Endothelial cell of umbilical vein (primary cell): ENCODE measurements at regions not wholly inside any gene's neighbourhood (a gene's known extent, or its start where the extent isn't known, plus 50 kb on each side); places are given as distances from the start of the nearest gene placed in this dataset.
"Not testable (repeated sequence)": the region's sequence is repeated elsewhere in the genome, so short reads cannot be mapped to it uniquely, and the experiment has no call there.

Experiments used
- BruUV-seq: library from RNA; stranded (reverse); fragments of 400-500 nt; replicated peaks from 2 replicates; lab custom pipeline; 2021; lab: Mats Ljungman, UMichigan
- CTCF ChIA-PET: fragments of 300-600, 350-600 bp; sonication (Branson Sonifier 250); formaldehyde crosslinking; loops from one replicate; lab custom pipeline; 2021; ENCODE audit warnings: antibody characterized with exemption, inconsistent platforms; lab: Charles Lee
- POLR2A ChIA-PET: fragments of 300-600, 350-600 bp; sonication (Branson Sonifier 250); formaldehyde crosslinking; loops from one replicate; lab custom pipeline; 2021; ENCODE audit warnings: antibody characterized with exemption, inconsistent platforms; lab: Charles Lee
- DNase-seq: peaks from one replicate; pipeline ENCODE4 v3.0.0-alpha.2; 2011; ENCODE audit warnings: low read depth, low spot score
- FAIRE-seq: peaks from 2 replicates; lab custom pipeline; 2011; peaks lifted over from hg19 to GRCh38; lab: Jason Lieb, UNC
- H2AFZ ChIP-seq: 2 replicates; pipeline ENCODE4 v1.6.0; 2012; ENCODE audit warnings: low read depth, low read length, control low read depth, inconsistent platforms
- H3K27ac ChIP-seq: 2 replicates; pipeline ENCODE4 v1.5.1; 2011; ENCODE audit warnings: low read depth, mild to moderate bottlenecking, control low read depth, low read length, moderate library complexity; ENCODE audit not compliant: insufficient read depth
- H3K27me3 ChIP-seq, 2 experiments: 2 replicates each; pipeline versions ENCODE4 v1.6.0 to v1.6.1; 2011; ENCODE audit warnings: low read length in 2 of 2, mixed read lengths in 1 of 2; ENCODE audit not compliant: control insufficient read depth in 2 of 2, insufficient read depth in 2 of 2
- H3K36me3 ChIP-seq, 2 experiments: 2 replicates in 1 of 2; 3 replicates in 1 of 2; pipeline ENCODE4 v1.5.1; 2011; ENCODE audit warnings: low read length in 2 of 2, mild to moderate bottlenecking in 1 of 2, moderate library complexity in 1 of 2; ENCODE audit not compliant: control insufficient read depth in 2 of 2, insufficient read depth in 2 of 2; ENCODE audit errors: extremely low read depth in 1 of 2
- H3K4me1 ChIP-seq: 3 replicates; pipeline ENCODE4 v1.5.1; 2011; ENCODE audit warnings: mild to moderate bottlenecking, low read length; ENCODE audit not compliant: control insufficient read depth, insufficient read depth; ENCODE audit errors: extremely low read depth
- H3K4me2 ChIP-seq: 2 replicates; pipeline ENCODE4 v1.6.1; 2011; ENCODE audit warnings: low read length, control low read depth, mixed read lengths; ENCODE audit not compliant: insufficient read depth
- H3K4me3 ChIP-seq, 3 experiments: fragments of 200-600 bp in 1 of 3; sonication (generic), shearing (Covaris generic) in 1 of 3; replicated peaks in 1 of 3; 2 replicates each; pipeline ENCODE4 v1.5.1; 2011 to 2016; ENCODE audit warnings: control low read depth in 3 of 3, low read length in 3 of 3, mild to moderate bottlenecking in 2 of 3, inconsistent platforms in 1 of 3, low read depth in 1 of 3, moderate library complexity in 1 of 3; ENCODE audit not compliant: insufficient read depth in 1 of 3
- H3K79me2 ChIP-seq: 2 replicates; pipeline ENCODE4 v1.6.0; 2012; ENCODE audit warnings: low read length, inconsistent platforms; ENCODE audit not compliant: control insufficient read depth, insufficient read depth
- H3K9ac ChIP-seq: replicated peaks from 2 replicates; pipeline ENCODE3; 2011; ENCODE audit warnings: low read length, control low read depth; ENCODE audit not compliant: insufficient read depth; ENCODE audit errors: extremely low read depth
- H3K9me1 ChIP-seq: replicated peaks from 3 replicates; pipeline ENCODE4 v1.6.0; 2011; ENCODE audit warnings: mild to moderate bottlenecking, low read length; ENCODE audit not compliant: control insufficient read depth, insufficient read depth; ENCODE audit errors: extremely low read depth
- H3K9me3 ChIP-seq: replicated peaks from 2 replicates; pipeline ENCODE4 v1.5.1; 2012; ENCODE audit warnings: low read length, inconsistent platforms; ENCODE audit not compliant: control insufficient read depth, insufficient read depth
- H4K20me1 ChIP-seq: replicated peaks from 2 replicates; pipeline ENCODE3; 2011; ENCODE audit warnings: mild to moderate bottlenecking, low read length; ENCODE audit not compliant: control insufficient read depth, insufficient read depth; ENCODE audit errors: extremely low read depth
- FOS ChIP-seq: IDR thresholded peaks from 2 replicates; pipeline ENCODE4 v1.6.1; 2011; ENCODE audit warnings: mild to moderate bottlenecking, low read length, moderate library complexity, borderline replicate concordance; ENCODE audit not compliant: insufficient read depth
- MYC ChIP-seq: IDR thresholded peaks from one replicate; pipeline ENCODE4 v1.6.1; 2011; ENCODE audit warnings: mild to moderate bottlenecking, low read depth, low read length
- POLR2AphosphoS5 ChIP-seq: IDR thresholded peaks from 2 replicates; pipeline ENCODE4 v1.6.1; 2012; ENCODE audit warnings: low read depth, mild to moderate bottlenecking, control low read depth, low read length, moderate library complexity; ENCODE audit not compliant: insufficient read depth
- dilution Hi-C: fragments of 300-500 bp; cut with MboI; formaldehyde crosslinking; loops from one replicate; pipeline ENCODE4 v1.15.0; 2019; ENCODE audit warnings: low sequenced_read_pairs; ENCODE audit not compliant: extremely low pct_ligation_motif_present
- intact Hi-C: fragments of 100-400 bp; cut with micrococcal nuclease; formaldehyde crosslinking; loops from one replicate; pipeline ENCODE4 v1.10.0; 2022
- TF ChIP-seq, protein P1 (sequence below): IDR thresholded peaks from 2 replicates; pipeline ENCODE4 v1.6.1; 2011; ENCODE audit not compliant: insufficient read depth, insufficient read length

DNA sequence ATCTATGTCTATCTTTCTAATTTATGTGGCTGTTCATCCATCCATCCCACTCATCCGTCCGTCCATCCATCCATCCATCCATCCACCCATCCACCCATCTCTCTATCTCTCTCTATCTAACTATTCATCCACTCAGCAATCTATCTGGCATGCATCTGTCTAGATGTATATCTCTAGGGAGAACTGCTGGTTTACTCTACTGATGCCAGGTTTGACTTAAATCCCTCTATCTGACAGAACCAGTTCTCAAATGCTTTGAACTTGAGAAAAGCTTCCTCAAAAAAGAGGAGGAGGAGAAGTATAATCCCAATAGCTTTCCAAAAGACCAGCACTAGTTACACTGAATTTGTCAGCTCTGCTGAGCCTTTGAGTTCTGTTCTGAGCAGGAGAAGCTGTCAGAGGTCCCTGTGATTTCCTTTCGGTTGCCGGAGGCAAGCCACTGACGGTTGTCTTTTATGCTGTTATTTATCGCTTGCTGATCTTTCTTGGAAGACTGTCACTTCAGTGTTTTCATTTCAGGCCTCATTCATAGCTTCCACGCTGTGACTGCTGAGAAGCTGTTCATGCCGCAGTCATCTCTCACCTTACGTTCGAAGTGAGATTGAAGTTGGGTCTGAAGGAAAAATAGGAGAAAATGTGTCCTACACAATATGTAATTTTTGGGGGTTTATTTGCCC is 129.4 kb upstream of the UXS1 start:
- Histone ChIP-seq H3K79me2 (no peaks in the 10 kb centered on the region), H2AFZ (no peak overlapping the region), H3K9ac (no peak overlapping the region), H3K4me1 (no peaks in the 10 kb centered on the region), H3K36me3 (no peaks in the 10 kb centered on the region), H3K27ac (no peak overlapping the region), H3K9me1 (no peaks in the 10 kb centered on the region), H3K9me3 (no peaks in the 10 kb centered on the region), H4K20me1 (no peaks in the 10 kb centered on the region), H3K4me3 (no peak overlapping the region), H3K27me3 (no peaks in the 10 kb centered on the region), H3K4me2 (no peak overlapping the region)
- intact Hi-C loops, result no loop called here
- BruUV-seq, result no TSS peak
- dilution Hi-C loops, result no loop called here
- FAIRE-seq (no peak), DNase-seq (no peak)
- TF ChIP-seq FOS (no peak), POLR2AphosphoS5 (no peak), MYC (no peak)
- POLR2A ChIA-PET, result no interaction called here
- CTCF ChIA-PET, result interaction anchor here (0.9 kb wide), 1 partner anchor 10 kb away, joined by 3 read pairs; no protein-coding TSS in a partner anchor

DNA sequence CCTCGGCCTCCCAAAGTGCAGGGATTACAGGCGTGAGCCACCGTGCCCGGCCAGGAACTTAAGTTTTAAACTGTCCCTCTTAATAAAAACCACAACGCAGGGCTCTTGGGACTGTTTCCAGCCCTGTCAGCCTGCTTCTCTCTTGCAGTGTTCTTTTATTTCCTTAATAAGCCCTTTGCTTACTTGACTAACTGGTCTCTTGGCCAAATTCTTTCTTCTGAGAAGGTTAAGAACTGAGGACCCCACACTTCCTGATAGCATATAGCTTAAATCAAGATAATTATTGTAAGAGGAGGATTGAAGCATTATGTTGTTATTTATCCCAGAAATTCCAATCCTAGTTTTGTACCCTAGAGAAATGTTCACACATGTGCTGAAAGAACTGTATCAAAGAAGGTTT is 128.2 kb upstream of the UXS1 start:
- ChIA-PET POLR2A (no interaction called here), CTCF (no interaction called here)
- no peak overlapping the region for H3K4me2 ChIP-seq
- no TSS peak for BruUV-seq
- H3K36me3 ChIP-seq, result no peaks in the 10 kb centered on the region
- no peak overlapping the region for H3K9ac ChIP-seq
- no peaks in the 10 kb centered on the region for H3K79me2 ChIP-seq
- TF ChIP-seq POLR2AphosphoS5 (no peak), FOS (no peak), MYC (no peak)
- TF ChIP-seq, protein P1, sequence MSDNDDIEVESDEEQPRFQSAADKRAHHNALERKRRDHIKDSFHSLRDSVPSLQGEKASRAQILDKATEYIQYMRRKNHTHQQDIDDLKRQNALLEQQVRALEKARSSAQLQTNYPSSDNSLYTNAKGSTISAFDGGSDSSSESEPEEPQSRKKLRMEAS, result no peak
- intact Hi-C loops, result no loop called here
- H2AFZ ChIP-seq, result no peak overlapping the region
- no peaks in the 10 kb centered on the region for H3K4me1 ChIP-seq
- no peak for FAIRE-seq
- no peak overlapping the region for H3K27ac ChIP-seq
- DNase-seq, result no peak
- no peaks in the 10 kb centered on the region for H3K9me1 ChIP-seq
- H3K4me3 ChIP-seq, result no peak overlapping the region
- H3K9me3 ChIP-seq, result no peaks in the 10 kb centered on the region
- dilution Hi-C loops, result no loop called here
- no peaks in the 10 kb centered on the region for H3K27me3 ChIP-seq
- no peaks in the 10 kb centered on the region for H4K20me1 ChIP-seq

DNA sequence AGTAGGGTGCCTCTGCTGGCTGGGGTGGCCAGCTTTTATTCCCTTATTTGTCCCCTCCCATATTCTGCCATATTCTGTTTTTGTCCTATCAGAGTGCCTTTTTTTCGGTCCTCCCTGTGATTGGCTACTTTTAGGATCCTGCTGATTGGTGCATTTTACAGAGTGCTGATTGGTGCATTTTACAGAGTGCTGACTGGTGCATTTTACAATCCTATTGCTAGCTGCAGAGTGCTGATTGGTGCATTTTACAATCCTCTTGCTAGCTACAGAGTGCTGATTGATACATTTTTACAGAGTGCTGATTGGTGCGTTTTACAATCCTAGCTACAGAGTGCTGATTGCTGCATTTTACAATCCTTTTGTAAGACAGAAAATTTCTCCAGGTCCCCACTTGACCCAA is 126.3 kb upstream of the UXS1 start:
- DNase-seq, H3K4me3 ChIP-seq, H3K79me2 ChIP-seq, CTCF ChIA-PET, H2AFZ ChIP-seq, H3K4me1 ChIP-seq, intact Hi-C loops, H3K27ac ChIP-seq, H3K9me1 ChIP-seq, POLR2A ChIA-PET, H3K9ac ChIP-seq, FAIRE-seq, BruUV-seq, H3K4me2 ChIP-seq, dilution Hi-C loops, H3K36me3 ChIP-seq, H4K20me1 ChIP-seq, H3K9me3 ChIP-seq, H3K27me3 ChIP-seq: not testable (repeated sequence)
